ENCODE measurements at regions not wholly inside any gene's neighbourhood (a gene's known extent, or its start where the extent isn't known, plus 50 kb on each side); places are given as distances from the start of the nearest gene placed in this dataset.

DNA sequence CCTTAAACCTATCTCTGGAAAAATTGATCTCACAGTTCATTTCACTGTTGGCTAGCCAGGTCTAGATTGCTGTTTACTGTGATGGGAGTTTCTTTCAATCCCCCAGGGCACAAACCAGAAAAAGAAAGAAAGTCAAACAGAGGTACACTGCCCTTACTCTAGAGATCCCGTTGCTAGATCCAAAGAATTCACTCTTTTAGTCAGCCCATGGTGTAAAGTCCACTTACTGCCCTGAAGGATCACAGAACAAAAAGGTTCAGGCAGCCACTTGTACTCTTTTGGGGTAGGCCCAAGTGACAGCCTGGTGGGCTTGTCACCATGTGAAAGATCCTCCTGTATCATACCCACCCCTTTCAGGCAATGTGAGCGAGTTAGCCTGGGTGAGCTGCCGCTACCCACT is 162.6 kb upstream of the CCDC179 start:
- no peaks in the 10 kb centered on the region for H3K36me3 ChIP-seq
- no peak for DNase-seq (ENCODE audit: extremely low spot score in 2 of 2)
- no peak overlapping the region for H3K4me3 ChIP-seq
- H3K9me3 ChIP-seq, result no peaks in the 10 kb centered on the region
- H3K27me3 ChIP-seq, result no peaks in the 10 kb centered on the region
- no peaks in the 10 kb centered on the region for H3K4me1 ChIP-seq
- intact Hi-C loops (cut with DNase I), result no loop called here
- H3K27ac ChIP-seq, result no peak overlapping the region
- TF ChIP-seq POLR2A (IDR thresholded peaks at IDR 0.05), result no peak
- TF ChIP-seq, protein P1, sequence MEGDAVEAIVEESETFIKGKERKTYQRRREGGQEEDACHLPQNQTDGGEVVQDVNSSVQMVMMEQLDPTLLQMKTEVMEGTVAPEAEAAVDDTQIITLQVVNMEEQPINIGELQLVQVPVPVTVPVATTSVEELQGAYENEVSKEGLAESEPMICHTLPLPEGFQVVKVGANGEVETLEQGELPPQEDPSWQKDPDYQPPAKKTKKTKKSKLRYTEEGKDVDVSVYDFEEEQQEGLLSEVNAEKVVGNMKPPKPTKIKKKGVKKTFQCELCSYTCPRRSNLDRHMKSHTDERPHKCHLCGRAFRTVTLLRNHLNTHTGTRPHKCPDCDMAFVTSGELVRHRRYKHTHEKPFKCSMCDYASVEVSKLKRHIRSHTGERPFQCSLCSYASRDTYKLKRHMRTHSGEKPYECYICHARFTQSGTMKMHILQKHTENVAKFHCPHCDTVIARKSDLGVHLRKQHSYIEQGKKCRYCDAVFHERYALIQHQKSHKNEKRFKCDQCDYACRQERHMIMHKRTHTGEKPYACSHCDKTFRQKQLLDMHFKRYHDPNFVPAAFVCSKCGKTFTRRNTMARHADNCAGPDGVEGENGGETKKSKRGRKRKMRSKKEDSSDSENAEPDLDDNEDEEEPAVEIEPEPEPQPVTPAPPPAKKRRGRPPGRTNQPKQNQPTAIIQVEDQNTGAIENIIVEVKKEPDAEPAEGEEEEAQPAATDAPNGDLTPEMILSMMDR (IDR thresholded peaks at IDR 0.05), result no peak
- no peak for TF ChIP-seq POLR2AphosphoS5 (IDR thresholded peaks at IDR 0.05; ENCODE audit: insufficient read depth in 1 of 2, low read depth in 1 of 2)

DNA sequence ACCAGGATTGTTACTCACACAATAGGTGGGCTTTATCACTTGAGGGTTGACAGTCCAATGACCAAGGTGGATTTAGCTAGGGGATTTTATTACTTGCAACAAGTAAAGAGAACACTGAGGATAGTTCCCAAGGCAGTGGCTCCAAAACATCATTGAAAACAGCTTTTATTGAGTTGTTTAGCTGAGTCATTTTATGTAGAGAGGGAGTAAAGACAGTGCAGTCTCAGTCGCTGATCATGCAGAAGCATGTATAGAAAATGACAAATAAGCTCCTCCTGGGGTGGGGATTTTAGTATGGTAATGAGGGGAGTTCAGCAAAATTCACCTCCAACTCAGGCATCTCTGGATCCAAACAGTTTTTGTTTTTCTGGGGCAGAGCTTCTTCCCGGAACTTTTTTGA is 163.0 kb upstream of the CCDC179 start:
- Histone ChIP-seq H3K27ac (no peak overlapping the region), H3K4me1 (no peaks in the 10 kb centered on the region), H3K36me3 (no peaks in the 10 kb centered on the region), H3K4me3 (no peak overlapping the region), H3K27me3 (no peaks in the 10 kb centered on the region), H3K9me3 (no peaks in the 10 kb centered on the region)
- intact Hi-C loops (cut with DNase I), result no loop called here
- TF ChIP-seq POLR2A (IDR thresholded peaks at IDR 0.05), result no peak
- TF ChIP-seq POLR2AphosphoS5 (IDR thresholded peaks at IDR 0.05; ENCODE audit: insufficient read depth in 1 of 2, low read depth in 1 of 2), result no peak
- TF ChIP-seq, protein P1 (IDR thresholded peaks at IDR 0.05), result no peak
- no peak for DNase-seq (ENCODE audit: extremely low spot score in 2 of 2)

DNA sequence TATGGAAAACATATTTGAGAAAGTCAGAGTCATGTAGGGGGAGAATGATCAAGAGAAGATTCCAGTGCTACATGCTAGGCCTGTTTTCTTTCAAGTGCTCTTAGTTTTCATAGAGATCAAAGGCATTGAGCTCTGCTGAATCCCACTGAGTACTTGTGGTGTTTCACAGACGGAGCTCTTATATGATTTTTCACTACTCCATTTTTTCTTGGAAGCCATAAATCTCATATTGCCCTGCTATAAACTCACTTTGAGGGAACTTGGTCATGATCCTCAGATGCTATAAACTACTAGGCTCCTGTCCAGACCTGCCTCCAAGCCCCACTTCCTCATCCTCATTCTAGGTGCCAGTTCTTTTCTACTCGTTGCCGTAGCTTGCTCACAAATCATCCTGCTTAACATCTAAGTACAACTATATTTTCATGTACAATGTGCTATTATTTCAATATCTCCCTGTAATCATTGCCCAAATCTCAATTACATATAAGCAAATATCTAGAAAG is 180.8 kb upstream of the CCDC179 start:
- DNase-seq (ENCODE audit: extremely low spot score in 2 of 2), result no peak
- Histone ChIP-seq H3K9me3 (no peaks in the 10 kb centered on the region), H3K36me3 (no peaks in the 10 kb centered on the region), H3K27ac (no peak overlapping the region), H3K4me1 (no peaks in the 10 kb centered on the region), H3K27me3 (no peaks in the 10 kb centered on the region), H3K4me3 (no peak overlapping the region)
- TF ChIP-seq, protein P1 (IDR thresholded peaks at IDR 0.05), result no peak
- TF ChIP-seq POLR2AphosphoS5 (IDR thresholded peaks at IDR 0.05; ENCODE audit: insufficient read depth in 1 of 2, low read depth in 1 of 2) (no peak), POLR2A (IDR thresholded peaks at IDR 0.05) (no peak)
- intact Hi-C loops (cut with DNase I), result no loop called here

DNA sequence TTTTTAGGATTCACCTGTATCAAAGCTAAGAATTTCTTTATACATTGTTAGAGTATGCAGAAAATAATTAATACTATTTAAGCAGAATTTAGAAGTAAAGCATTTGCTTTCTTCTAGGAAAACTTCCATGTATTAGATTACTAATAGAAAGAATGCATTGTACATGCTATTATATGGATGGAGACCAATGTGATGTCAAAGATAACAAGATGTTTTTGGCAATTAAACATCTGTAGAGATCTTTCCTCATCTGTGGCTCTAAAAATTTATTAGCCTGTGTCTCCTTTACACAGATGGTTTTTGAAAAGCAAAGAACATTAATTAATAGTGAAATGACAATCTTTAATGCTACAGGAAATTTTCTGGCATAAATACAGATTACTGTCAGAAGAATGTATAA is 198.4 kb upstream of the CCDC179 start:
- TF ChIP-seq, protein P1 (IDR thresholded peaks at IDR 0.05), result no peak
- TF ChIP-seq POLR2A (IDR thresholded peaks at IDR 0.05) (no peak), POLR2AphosphoS5 (IDR thresholded peaks at IDR 0.05; ENCODE audit: insufficient read depth in 1 of 2, low read depth in 1 of 2) (no peak)
- H3K4me3 ChIP-seq, result no peak overlapping the region
- H3K27me3 ChIP-seq, result no peaks in the 10 kb centered on the region
- intact Hi-C loops (cut with DNase I), result no loop called here
- no peaks in the 10 kb centered on the region for H3K36me3 ChIP-seq
- no peak for DNase-seq (ENCODE audit: extremely low spot score in 2 of 2)
- no peaks in the 10 kb centered on the region for H3K9me3 ChIP-seq
- no peaks in the 10 kb centered on the region for H3K4me1 ChIP-seq
- H3K27ac ChIP-seq, result no peak overlapping the region

DNA sequence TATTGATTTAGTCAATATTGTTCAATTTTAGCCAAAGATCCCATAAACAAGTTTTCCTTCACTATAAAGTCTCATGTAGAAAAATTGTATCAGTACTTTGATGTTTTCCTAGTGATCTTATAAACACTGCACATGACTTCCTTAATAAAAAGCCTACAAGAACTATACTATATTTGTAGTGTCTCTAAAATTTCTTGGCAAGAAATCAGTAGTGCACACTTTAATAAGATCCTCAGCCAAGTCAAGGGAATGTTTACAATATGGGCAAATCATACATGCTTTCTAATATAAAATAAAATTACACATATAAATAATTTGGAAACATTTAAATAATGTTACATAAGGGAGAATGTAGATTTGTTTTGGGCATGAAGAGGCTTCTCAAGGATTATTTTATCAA is 203.0 kb upstream of the CCDC179 start:
- Histone ChIP-seq H3K36me3 (no peaks in the 10 kb centered on the region), H3K9me3 (no peaks in the 10 kb centered on the region), H3K4me1 (no peaks in the 10 kb centered on the region), H3K27me3 (no peaks in the 10 kb centered on the region), H3K4me3 (no peak overlapping the region), H3K27ac (no peak overlapping the region)
- no peak for DNase-seq (ENCODE audit: extremely low spot score in 2 of 2)
- no peak for TF ChIP-seq POLR2A (IDR thresholded peaks at IDR 0.05)
- intact Hi-C loops (cut with DNase I), result no loop called here
